GM12878 (cell line): ENCODE measurements at regions not wholly inside any gene's neighbourhood (a gene's known extent, or its start where the extent isn't known, plus 50 kb on each side); places are given as distances from the start of the nearest gene placed in this dataset.

Source experiments
- CUX1 ChIP-seq: IDR thresholded peaks from 2 replicates; pipeline ENCODE4 v1.6.1; 2012; ENCODE audit warnings: improper control_type of control experiment, low read depth, low read length; ENCODE audit not compliant: insufficient replicate concordance
- PAX5 ChIP-seq: IDR thresholded peaks from 2 replicates; pipeline ENCODE4 v1.6.1; 2011; ENCODE audit warnings: low read depth, low read length, borderline replicate concordance
- SRF ChIP-seq, 2 experiments: IDR thresholded peaks; 2 replicates each; pipeline ENCODE4 v1.6.1; 2011; ENCODE audit warnings: low read depth in 2 of 2, low read length in 2 of 2, mild to moderate bottlenecking in 1 of 2, moderate library complexity in 1 of 2
- ZBTB40 ChIP-seq: fragments of 450-650 bp; IDR thresholded peaks from 2 replicates; pipeline ENCODE4 v1.6.1; 2016; ENCODE audit warnings: mild to moderate bottlenecking, moderate library complexity, borderline replicate concordance

GRCh38 chr15:26325495-26325894 lies 447.4 kb downstream of the GABRB3 start (continued):
- TF ChIP-seq ZBTB40 (no peak), CUX1 (no peak), SRF (IDR thresholded peaks at IDR 0.05; ENCODE audit: low read depth in 2 of 2, low read length in 2 of 2) (no peak), PAX5 (no peak)
